GM12873 (cell line): ENCODE measurements at regions not wholly inside any gene's neighbourhood (a gene's known extent, or its start where the extent isn't known, plus 50 kb on each side); places are given as distances from the start of the nearest gene placed in this dataset.

Experiments
- TF ChIP-seq, protein P1 (sequence below): IDR thresholded peaks from 2 replicates; pipeline ENCODE4 v1.5.1; 2012; ENCODE audit warnings: low read depth, mild to moderate bottlenecking, moderate library complexity, low read length, control low read depth; ENCODE audit not compliant: insufficient read depth; ENCODE audit errors: missing control alignments

DNA sequence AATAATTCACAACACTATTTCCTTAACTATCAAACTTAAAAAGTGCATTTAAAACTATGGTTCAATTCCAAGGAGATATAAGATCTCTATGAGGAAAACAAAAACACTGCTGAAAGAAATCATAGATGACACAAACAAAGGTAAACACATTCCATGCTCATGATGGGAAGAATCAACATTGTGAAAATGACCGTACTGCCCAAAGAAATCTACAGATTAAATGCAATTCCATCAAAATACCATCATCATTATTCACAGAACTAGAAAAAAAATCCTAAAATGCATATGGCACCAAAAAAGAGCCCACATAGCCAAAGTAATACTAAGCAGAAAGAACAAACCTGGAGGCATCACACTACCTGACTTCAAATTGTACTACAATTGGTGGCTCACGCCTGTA, 159.9 kb upstream of the EEPD1 start:
- TF ChIP-seq, protein P1, sequence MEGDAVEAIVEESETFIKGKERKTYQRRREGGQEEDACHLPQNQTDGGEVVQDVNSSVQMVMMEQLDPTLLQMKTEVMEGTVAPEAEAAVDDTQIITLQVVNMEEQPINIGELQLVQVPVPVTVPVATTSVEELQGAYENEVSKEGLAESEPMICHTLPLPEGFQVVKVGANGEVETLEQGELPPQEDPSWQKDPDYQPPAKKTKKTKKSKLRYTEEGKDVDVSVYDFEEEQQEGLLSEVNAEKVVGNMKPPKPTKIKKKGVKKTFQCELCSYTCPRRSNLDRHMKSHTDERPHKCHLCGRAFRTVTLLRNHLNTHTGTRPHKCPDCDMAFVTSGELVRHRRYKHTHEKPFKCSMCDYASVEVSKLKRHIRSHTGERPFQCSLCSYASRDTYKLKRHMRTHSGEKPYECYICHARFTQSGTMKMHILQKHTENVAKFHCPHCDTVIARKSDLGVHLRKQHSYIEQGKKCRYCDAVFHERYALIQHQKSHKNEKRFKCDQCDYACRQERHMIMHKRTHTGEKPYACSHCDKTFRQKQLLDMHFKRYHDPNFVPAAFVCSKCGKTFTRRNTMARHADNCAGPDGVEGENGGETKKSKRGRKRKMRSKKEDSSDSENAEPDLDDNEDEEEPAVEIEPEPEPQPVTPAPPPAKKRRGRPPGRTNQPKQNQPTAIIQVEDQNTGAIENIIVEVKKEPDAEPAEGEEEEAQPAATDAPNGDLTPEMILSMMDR: no peak

GRCh38 chr7:35993676-35994606, 159.1 kb upstream of the EEPD1 start:
- TF ChIP-seq, protein P1: no peak

GRCh38 chr7:35995334-35995733, 157.7 kb upstream of the EEPD1 start:
- TF ChIP-seq, protein P1: no peak

GRCh38 chr7:35998481-35998880, 154.6 kb upstream of the EEPD1 start:
- TF ChIP-seq, protein P1: no peak

- TF ChIP-seq, protein P1: no peak
Measured at GRCh38 chr7:36001546-36001945, 151.5 kb upstream of the EEPD1 start.

- TF ChIP-seq, protein P1: no peak
Measured at GRCh38 chr7:36002900-36003299, 150.2 kb upstream of the EEPD1 start.

DNA sequence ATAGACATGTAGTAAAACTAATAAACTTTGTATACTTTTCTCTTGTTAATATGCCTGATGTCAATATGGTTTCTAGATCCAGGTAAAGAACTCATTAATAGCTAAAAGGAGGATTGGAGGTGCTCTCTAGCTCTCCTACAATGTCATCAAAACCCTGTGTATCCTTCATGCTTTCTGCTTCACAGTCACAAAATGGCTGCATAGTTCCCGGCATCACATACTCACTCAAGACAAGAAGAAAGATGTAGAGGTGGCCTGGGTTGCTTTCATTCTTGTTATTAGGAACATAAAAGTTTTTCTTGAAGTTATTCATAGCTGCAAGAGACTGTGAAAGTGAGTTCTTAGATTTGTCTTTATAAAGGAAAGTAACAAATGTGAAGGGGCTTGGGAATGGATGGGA, 149.7 kb upstream of the EEPD1 start:
- TF ChIP-seq, protein P1: no peak
